ENCODE measurements at regions not wholly inside any gene's neighbourhood (a gene's known extent, or its start where the extent isn't known, plus 50 kb on each side); places are given as distances from the start of the nearest gene placed in this dataset.

DNA sequence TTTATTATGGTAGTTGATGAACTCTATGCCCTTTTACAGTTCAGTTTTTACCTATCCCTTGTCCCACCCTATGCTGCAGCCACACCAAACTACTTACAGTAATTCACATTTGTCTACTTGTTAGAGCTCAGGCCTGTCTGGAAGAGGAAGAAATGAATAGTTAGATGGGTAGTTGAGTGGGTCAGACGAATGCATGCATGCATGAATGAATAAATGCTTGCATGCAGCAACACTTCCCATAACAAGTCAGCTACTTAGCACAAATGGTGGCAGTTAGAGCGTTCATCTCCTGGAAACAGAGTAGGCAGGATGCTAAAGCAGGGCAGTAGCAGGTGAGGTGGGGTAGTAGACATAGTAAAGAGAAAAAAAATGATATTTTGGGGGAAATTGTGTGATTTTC is 322.3 kb downstream of the NDFIP2 start:
- no peak for DNase-seq
- H3K4me1 ChIP-seq, result no peaks in the 10 kb centered on the region
- H3K27ac ChIP-seq, result no peak overlapping the region
- intact Hi-C loops (cut with DNase I; ENCODE audit: low total_unique reads) (no loop called here), in situ Hi-C loops (cut with MboI; ENCODE audit: low pct_ligation_motif_present in 1 of 4, low pct_unique_long_range_greater_than_20kb in 1 of 4, low sequenced_read_pairs in 3 of 4) (no loop called here)
- 92 to 100% methylated on average over 1 to 2 of the region's 2 CpGs for WGBS, 2 donors (ENCODE audit: low coverage in 1 of 2)
- no peaks in the 10 kb centered on the region for H3K27me3 ChIP-seq
- H3K9me3 ChIP-seq, result no peaks in the 10 kb centered on the region
- H3K4me3 ChIP-seq, result no peak overlapping the region
- H3K36me3 ChIP-seq, result no peaks in the 10 kb centered on the region
- TF ChIP-seq, protein P1, sequence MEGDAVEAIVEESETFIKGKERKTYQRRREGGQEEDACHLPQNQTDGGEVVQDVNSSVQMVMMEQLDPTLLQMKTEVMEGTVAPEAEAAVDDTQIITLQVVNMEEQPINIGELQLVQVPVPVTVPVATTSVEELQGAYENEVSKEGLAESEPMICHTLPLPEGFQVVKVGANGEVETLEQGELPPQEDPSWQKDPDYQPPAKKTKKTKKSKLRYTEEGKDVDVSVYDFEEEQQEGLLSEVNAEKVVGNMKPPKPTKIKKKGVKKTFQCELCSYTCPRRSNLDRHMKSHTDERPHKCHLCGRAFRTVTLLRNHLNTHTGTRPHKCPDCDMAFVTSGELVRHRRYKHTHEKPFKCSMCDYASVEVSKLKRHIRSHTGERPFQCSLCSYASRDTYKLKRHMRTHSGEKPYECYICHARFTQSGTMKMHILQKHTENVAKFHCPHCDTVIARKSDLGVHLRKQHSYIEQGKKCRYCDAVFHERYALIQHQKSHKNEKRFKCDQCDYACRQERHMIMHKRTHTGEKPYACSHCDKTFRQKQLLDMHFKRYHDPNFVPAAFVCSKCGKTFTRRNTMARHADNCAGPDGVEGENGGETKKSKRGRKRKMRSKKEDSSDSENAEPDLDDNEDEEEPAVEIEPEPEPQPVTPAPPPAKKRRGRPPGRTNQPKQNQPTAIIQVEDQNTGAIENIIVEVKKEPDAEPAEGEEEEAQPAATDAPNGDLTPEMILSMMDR (IDR thresholded peaks at IDR 0.05), result no peak
- no peak for TF ChIP-seq EP300 (IDR thresholded peaks at IDR 0.05; ENCODE audit: low read depth)
- TF ChIP-seq POLR2AphosphoS5 (IDR thresholded peaks at IDR 0.05), result no peak
- TF ChIP-seq POLR2A (IDR thresholded peaks at IDR 0.05), result no peak

DNA sequence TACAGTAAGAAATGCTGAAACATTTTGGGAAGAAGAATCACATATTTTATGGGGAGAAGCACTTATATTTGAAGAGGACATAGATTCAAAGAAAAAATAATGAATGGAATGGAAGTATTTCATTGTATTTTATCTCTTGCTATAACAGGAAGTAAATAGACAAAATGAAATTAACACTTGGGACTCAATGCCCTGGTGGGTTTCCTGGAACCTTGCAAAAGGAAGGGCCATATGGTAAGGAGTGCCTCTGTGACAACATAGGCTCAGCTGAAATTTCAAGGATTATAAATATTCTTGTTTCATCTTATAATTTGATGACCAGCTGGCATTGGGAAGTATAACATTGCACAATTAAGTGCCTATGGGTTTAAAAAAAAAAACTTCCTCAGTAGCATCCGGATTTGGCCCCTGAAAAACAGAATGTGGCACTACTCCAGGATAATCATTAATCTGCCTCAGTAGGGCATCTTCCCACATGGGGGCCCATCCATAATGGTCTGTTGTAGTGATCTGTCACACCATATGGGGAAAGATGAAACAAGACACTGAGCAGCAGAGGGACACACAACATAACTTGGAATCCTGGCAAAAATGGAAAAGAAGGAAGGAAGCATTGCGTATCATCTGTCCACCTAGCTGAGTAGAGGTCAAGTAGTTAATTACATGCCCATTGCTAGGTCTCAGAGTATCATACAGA is 321.6 kb downstream of the NDFIP2 start:
- TF ChIP-seq, protein P1 (IDR thresholded peaks at IDR 0.05), result no peak
- no peak for TF ChIP-seq POLR2A (IDR thresholded peaks at IDR 0.05)
- TF ChIP-seq EP300 (IDR thresholded peaks at IDR 0.05; ENCODE audit: low read depth), result no peak
- no peak for TF ChIP-seq POLR2AphosphoS5 (IDR thresholded peaks at IDR 0.05)
- Histone ChIP-seq H3K4me3 (no peak overlapping the region), H3K27ac (no peak overlapping the region), H3K36me3 (no peaks in the 10 kb centered on the region), H3K27me3 (no peaks in the 10 kb centered on the region), H3K9me3 (no peaks in the 10 kb centered on the region), H3K4me1 (no peaks in the 10 kb centered on the region)
- WGBS, 2 donors (ENCODE audit: low coverage in 1 of 2), result 66 to 75% methylated on average over 1 to 2 of the region's 2 CpGs
- in situ Hi-C loops (cut with MboI; ENCODE audit: low pct_ligation_motif_present in 1 of 4, low pct_unique_long_range_greater_than_20kb in 1 of 4, low sequenced_read_pairs in 3 of 4) (no loop called here), intact Hi-C loops (cut with DNase I; ENCODE audit: low total_unique reads) (no loop called here)
- no peak for DNase-seq

DNA sequence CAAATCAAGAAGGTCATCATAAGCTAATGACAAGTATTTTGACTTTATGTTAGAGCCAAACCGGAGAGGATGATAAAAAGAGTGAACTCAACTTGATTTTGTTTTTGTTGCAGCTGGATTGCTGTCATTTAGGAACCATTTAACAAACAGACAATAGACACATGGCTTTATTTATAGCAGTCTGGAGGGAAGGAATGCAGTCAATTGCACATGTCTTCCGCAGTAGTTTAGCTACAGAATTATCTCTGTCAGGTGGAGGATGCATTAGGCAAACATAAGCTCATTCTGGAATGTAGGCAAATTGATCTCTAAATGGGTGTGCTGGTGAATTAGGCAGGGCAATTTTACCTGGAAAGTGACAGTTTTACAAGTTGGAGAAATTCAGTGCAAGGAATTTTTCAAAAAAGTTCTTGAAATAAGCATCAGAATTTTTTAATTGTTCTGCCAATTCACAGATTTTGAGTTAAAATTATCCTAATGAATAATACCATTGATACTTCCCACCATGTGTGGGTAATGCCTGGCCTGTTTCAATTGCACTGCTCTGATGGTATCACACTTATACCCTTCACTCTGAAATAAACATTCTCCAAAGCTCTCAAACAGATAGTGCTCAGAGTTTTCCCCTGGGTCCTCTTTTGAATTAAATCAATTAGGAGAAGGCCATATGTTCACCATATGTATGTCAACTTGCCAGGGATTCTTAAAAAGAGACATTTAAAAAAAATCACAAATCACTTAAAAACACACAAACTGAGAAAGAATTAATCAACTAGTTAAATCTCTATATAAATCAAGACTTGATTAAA is 318.3 kb downstream of the NDFIP2 start:
- no peaks in the 10 kb centered on the region for H3K27me3 ChIP-seq
- in situ Hi-C loops (cut with MboI; ENCODE audit: low pct_ligation_motif_present in 1 of 4, low pct_unique_long_range_greater_than_20kb in 1 of 4, low sequenced_read_pairs in 3 of 4) (loop anchor here in 2 of 4 donors (25.0 kb wide), 2 partner anchors 538 to 563 kb away; partner anchors contain the start of gene SPRY2 (in 1 of the 2)), intact Hi-C loops (cut with DNase I; ENCODE audit: low total_unique reads) (no loop called here)
- H3K9me3 ChIP-seq, result no peaks in the 10 kb centered on the region
- whole genome bisulfite sequencing, 2 donors (ENCODE audit: low coverage in 1 of 2), result 39 to 58% methylated on average over 2 of the region's 2 CpGs
- H3K4me1 ChIP-seq, result no peaks in the 10 kb centered on the region
- H3K4me3 ChIP-seq, result no peak overlapping the region
- DNase-seq, result no peak
- H3K36me3 ChIP-seq, result no peaks in the 10 kb centered on the region
- no peak overlapping the region for H3K27ac ChIP-seq
- no peak for TF ChIP-seq POLR2A (IDR thresholded peaks at IDR 0.05)
- TF ChIP-seq EP300 (IDR thresholded peaks at IDR 0.05; ENCODE audit: low read depth), result no peak

DNA sequence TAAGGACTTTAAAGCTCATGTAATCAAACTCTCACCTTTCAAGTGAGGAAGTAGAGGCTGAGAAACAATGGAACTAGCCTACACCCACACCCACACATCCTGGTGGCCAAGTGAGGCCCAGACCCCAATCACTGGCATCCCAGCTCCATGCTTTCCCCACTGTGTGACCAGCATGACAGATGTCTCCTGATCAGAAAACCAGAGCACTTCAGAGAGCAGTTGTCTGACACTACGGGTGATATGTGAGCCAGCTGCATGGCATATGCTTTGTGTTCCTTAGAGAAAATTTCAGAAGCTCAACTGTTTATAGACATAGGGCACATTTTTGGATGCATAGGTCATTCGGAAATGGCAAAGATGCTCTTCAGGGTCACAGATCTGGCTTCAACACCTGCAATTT is 315.2 kb downstream of the NDFIP2 start:
- intact Hi-C loops (cut with DNase I; ENCODE audit: low total_unique reads) (no loop called here), in situ Hi-C loops (cut with MboI; ENCODE audit: low pct_ligation_motif_present in 1 of 4, low pct_unique_long_range_greater_than_20kb in 1 of 4, low sequenced_read_pairs in 3 of 4) (loop anchor here in 2 of 4 donors (25.0 kb wide), 2 partner anchors 541 to 566 kb away; partner anchors contain the start of gene SPRY2 (in 1 of the 2))
- Histone ChIP-seq H3K4me1 (no peaks in the 10 kb centered on the region), H3K36me3 (no peaks in the 10 kb centered on the region), H3K9me3 (no peaks in the 10 kb centered on the region), H3K27ac (no peak overlapping the region), H3K27me3 (no peaks in the 10 kb centered on the region), H3K4me3 (no peak overlapping the region)
- 90 to 94% methylated on average over 2 of the region's 2 CpGs for WGBS, 2 donors (ENCODE audit: low coverage in 1 of 2)
- DNase-seq, result no peak
- TF ChIP-seq, protein P1 (IDR thresholded peaks at IDR 0.05), result no peak
- no peak for TF ChIP-seq EP300 (IDR thresholded peaks at IDR 0.05; ENCODE audit: low read depth)
- TF ChIP-seq POLR2AphosphoS5 (IDR thresholded peaks at IDR 0.05), result no peak
- TF ChIP-seq POLR2A (IDR thresholded peaks at IDR 0.05), result no peak

Data from transverse colon (tissue), 4 donors.